B cell (primary cell): ENCODE measurements at regions not wholly inside any gene's neighbourhood (a gene's known extent, or its start where the extent isn't known, plus 50 kb on each side); places are given as distances from the start of the nearest gene placed in this dataset.

ENCODE experiments used
- ATAC-seq: fragments of 200-7000 bp; cut with Tn5 transposase; one replicate; pipeline ENCODE4 v1.10.0; 2021; ENCODE audit warnings: low read depth, mild to moderate bottlenecking, moderate number of reproducible peaks, moderate library complexity
- CTCF ChIA-PET: fragments of 350-600 bp; sonication (Branson Sonifier 250); formaldehyde crosslinking; loops from one replicate; lab custom pipeline; 2021; ENCODE audit warnings: antibody characterized with exemption, inconsistent platforms; lab: Charles Lee
- POLR2A ChIA-PET: fragments of 350-600 bp; sonication (Branson Sonifier 250); formaldehyde crosslinking; loops from one replicate; lab custom pipeline; 2021; ENCODE audit warnings: antibody characterized with exemption; lab: Charles Lee
- DNase-seq: peaks from one replicate; pipeline ENCODE4 v3.0.0; 2013
- H2AFZ ChIP-seq: 2 replicates; pipeline ENCODE4 v1.6.1; 2012; ENCODE audit warnings: mild to moderate bottlenecking, low read depth, low read length; ENCODE audit not compliant: insufficient read depth, poor library complexity, severe bottlenecking
- H3K27ac ChIP-seq, 2 donors: 1 replicate in 1 of 2; 2 replicates in 1 of 2; pipeline ENCODE4 v1.5.1; 2012 to 2013; ENCODE audit warnings: low read length in 2 of 2, mild to moderate bottlenecking in 2 of 2, moderate library complexity in 1 of 2
- H3K27me3 ChIP-seq, 4 experiments: fragments of 200-600 bp in 1 of 4; sonication (generic) in 1 of 4; replicated peaks in 1 of 4; 1 replicate in 2 of 4; 2 replicates in 2 of 4; pipeline versions ENCODE4 v1.6.1 to v1.7.0; 2013 to 2016; ENCODE audit warnings: low read length in 3 of 4, mild to moderate bottlenecking in 2 of 4, mixed read lengths in 1 of 4, moderate library complexity in 1 of 4; ENCODE audit not compliant: insufficient read depth in 4 of 4, control insufficient read depth in 3 of 4; ENCODE audit errors: control extremely low read depth in 1 of 4
- H3K36me3 ChIP-seq, 2 experiments: replicated peaks in 1 of 2; 1 replicate in 1 of 2; 2 replicates in 1 of 2; pipeline versions ENCODE4 v1.6.1 to v1.7.1; 2013; ENCODE audit warnings: low read length in 1 of 2; ENCODE audit not compliant: insufficient read depth in 2 of 2, control insufficient read depth in 1 of 2; ENCODE audit errors: control extremely low read depth in 1 of 2, extremely low read depth in 1 of 2
- H3K4me1 ChIP-seq, 2 donors: fragments of 200-600 bp in 1 of 2; sonication (generic) in 1 of 2; 1 replicate in 1 of 2; 2 replicates in 1 of 2; pipeline versions ENCODE4 v1.5.1 to v1.6.1; 2013 to 2017; ENCODE audit warnings: low read length in 2 of 2; ENCODE audit not compliant: control insufficient read depth in 2 of 2, insufficient read depth in 2 of 2
- H3K4me2 ChIP-seq: replicated peaks from 2 replicates; pipeline ENCODE3; 2012; ENCODE audit warnings: mild to moderate bottlenecking, low read depth, low read length; ENCODE audit not compliant: poor library complexity, severe bottlenecking
- H3K4me3 ChIP-seq, 5 experiments: fragments of 200-600 bp in 1 of 5; sonication (generic) in 1 of 5; 1 replicate in 3 of 5; 2 replicates in 2 of 5; pipeline versions ENCODE4 v1.5.1 to v1.7.0; 2011 to 2016; ENCODE audit warnings: low read length in 4 of 5, mild to moderate bottlenecking in 4 of 5, low read depth in 2 of 5, control low read depth in 1 of 5, moderate library complexity in 1 of 5; ENCODE audit not compliant: insufficient read depth in 1 of 5; ENCODE audit errors: control extremely low read depth in 1 of 5, extremely low read depth in 1 of 5
- H3K79me2 ChIP-seq: fragments of 200-600 bp; sonication (generic); one replicate; pipeline ENCODE4 v1.6.0; 2016; ENCODE audit warnings: low read length; ENCODE audit not compliant: control insufficient read depth, insufficient read depth
- H3K9ac ChIP-seq: fragments of 200-600 bp; sonication (generic); 2 replicates; pipeline ENCODE4 v1.6.1; 2017; ENCODE audit warnings: mild to moderate bottlenecking, low read length, moderate library complexity
- H3K9me3 ChIP-seq, 3 donors: one replicate each; pipeline versions ENCODE4 v1.6.1 to v1.7.1; 2013; ENCODE audit warnings: low read length in 2 of 3; ENCODE audit not compliant: control insufficient read depth in 2 of 3, insufficient read depth in 1 of 3; ENCODE audit errors: control extremely low read depth in 1 of 3
- H4K20me1 ChIP-seq: 2 replicates; pipeline ENCODE4 v1.6.0; 2012; ENCODE audit warnings: mild to moderate bottlenecking, low read length; ENCODE audit not compliant: insufficient read depth, control insufficient read depth, poor library complexity, severe bottlenecking
- H3K27ac Mint-ChIP-seq: one replicate; pipeline ENCODE4 v1.8.0; 2021; ENCODE audit warnings: mixed read lengths
- H3K27me3 Mint-ChIP-seq: one replicate; pipeline ENCODE4 v1.8.0; 2021; ENCODE audit warnings: mixed read lengths
- H3K4me1 Mint-ChIP-seq: one replicate; pipeline ENCODE4 v1.8.0; 2021; ENCODE audit warnings: mixed read lengths
- H3K4me3 Mint-ChIP-seq: one replicate; pipeline ENCODE4 v1.8.0; 2021; ENCODE audit warnings: mixed read lengths
- H3K9me3 Mint-ChIP-seq: one replicate; pipeline ENCODE4 v1.8.0; 2022; ENCODE audit warnings: mixed read lengths; ENCODE audit not compliant: insufficient read depth
- CTCF ChIP-seq: fragments of 200-600 bp; IDR thresholded peaks from one replicate; pipeline ENCODE4 v1.8.0; 2022; ENCODE audit warnings: antibody characterized with exemption, mild to moderate bottlenecking
- EZH2 ChIP-seq: IDR thresholded peaks from 2 replicates; pipeline ENCODE4 v1.6.1; 2012; ENCODE audit warnings: borderline replicate concordance, low read depth, mild to moderate bottlenecking, moderate library complexity, low read length; ENCODE audit not compliant: insufficient read depth, poor library complexity, severe bottlenecking
- WGBS: methylation state at CpG from one replicate; pipeline ENCODE4 v1.1.5; 2013; ENCODE audit warnings: missing lambda C conversion rate; ENCODE audit not compliant: insufficient coverage; 5-methylcytosine and 5-hydroxymethylcytosine counted together
- intact Hi-C: fragments of 100-400 bp; cut with micrococcal nuclease; formaldehyde crosslinking; loops from one replicate; pipeline ENCODE4 v1.10.0; 2022

- Histone ChIP-seq H3K36me3 (no peaks in the 10 kb centered on the region), H3K4me2 (no peak overlapping the region), H3K9ac (no peak overlapping the region), H3K4me1 (no peaks in the 10 kb centered on the region), H3K4me3 (no peak overlapping the region), H3K27me3 (no peaks in the 10 kb centered on the region), H2AFZ (no peak overlapping the region), H3K79me2 (no peaks in the 10 kb centered on the region), H4K20me1 (no peaks in the 10 kb centered on the region), H3K27ac (no peak overlapping the region), H3K9me3 (no peaks in the 10 kb centered on the region)
- no peaks in the 10 kb centered on the region for H3K4me1 Mint-ChIP-seq
- no peak overlapping the region for H3K27ac Mint-ChIP-seq
- TF ChIP-seq CTCF, result no peak
- TF ChIP-seq EZH2, result no peak
- ChIA-PET POLR2A (no interaction called here), CTCF (no interaction called here)
- no peak overlapping the region for H3K4me3 Mint-ChIP-seq
- no peak for ATAC-seq
- intact Hi-C loops, result no loop called here
- DNase-seq, result no peak
- no peaks in the 10 kb centered on the region for H3K9me3 Mint-ChIP-seq
- no peaks in the 10 kb centered on the region for H3K27me3 Mint-ChIP-seq
- WGBS, result no CpG with 5 or more reads among the region's 2 CpGs
These were observed 1167.6 kb downstream of the NXPH1 start for GRCh38 chr7:9600974-9601373.

- ChIA-PET POLR2A (no interaction called here), CTCF (no interaction called here)
- no peak overlapping the region for H3K4me3 Mint-ChIP-seq
- peaks cover 3% of the 10 kb centered on the region for H3K9me3 Mint-ChIP-seq
- no peaks in the 10 kb centered on the region for H3K79me2 ChIP-seq
- H3K36me3 ChIP-seq, result no peaks in the 10 kb centered on the region
- H3K4me1 Mint-ChIP-seq, result no peaks in the 10 kb centered on the region
- H4K20me1 ChIP-seq, result no peaks in the 10 kb centered on the region
- H2AFZ ChIP-seq, result no peak overlapping the region
- no peak overlapping the region for H3K4me2 ChIP-seq
- no peak overlapping the region for H3K27ac Mint-ChIP-seq
- ATAC-seq (no peak), DNase-seq (no peak)
- H3K27me3 ChIP-seq, result no peaks in the 10 kb centered on the region
- H3K27ac ChIP-seq, result no peak overlapping the region
- intact Hi-C loops, result no loop called here
- H3K4me1 ChIP-seq, result no peaks in the 10 kb centered on the region
- H3K4me3 ChIP-seq, result no peak overlapping the region
- no peaks in the 10 kb centered on the region for H3K27me3 Mint-ChIP-seq
- no peak for TF ChIP-seq CTCF
- no peak for TF ChIP-seq EZH2
- H3K9me3 ChIP-seq, result no peaks in the 10 kb centered on the region
- no peak overlapping the region for H3K9ac ChIP-seq
These were observed 1169.9 kb downstream of the NXPH1 start for GRCh38 chr7:9603291-9603690.
